ENCODE measurements at regions not wholly inside any gene's neighbourhood (a gene's known extent, or its start where the extent isn't known, plus 50 kb on each side); places are given as distances from the start of the nearest gene placed in this dataset.

DNA sequence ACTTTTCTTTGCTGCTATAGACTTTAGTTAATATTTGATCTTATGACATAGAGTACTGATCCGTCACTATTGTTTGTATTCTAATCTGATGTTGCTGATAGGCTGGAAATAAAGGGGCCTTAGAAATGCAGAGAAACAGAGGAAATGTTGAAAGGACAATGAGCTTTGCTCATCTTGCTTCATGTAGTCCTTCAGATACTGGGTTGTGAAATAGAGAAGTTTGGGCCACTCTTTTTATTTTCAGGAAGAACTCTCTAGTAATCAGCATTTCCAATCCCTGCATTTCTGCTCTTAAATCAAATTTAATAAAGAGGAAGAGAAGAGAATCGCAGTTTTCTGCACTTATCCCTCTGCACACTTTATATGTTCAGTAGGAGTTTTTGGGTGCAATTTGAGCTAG lies 192.8 kb upstream of the THBS1 start:
- no peak for DNase-seq
- Histone ChIP-seq H3K9me2 (ENCODE audit: insufficient read depth) (no peaks in the 10 kb centered on the region), H3K4me3 (no peak overlapping the region), H3K36me3 (ENCODE audit: low read depth) (no peaks in the 10 kb centered on the region), H3K9me3 (ENCODE audit: low read depth) (no peaks in the 10 kb centered on the region), H3K4me1 (ENCODE audit: insufficient read depth) (no peaks in the 10 kb centered on the region), H2AFZ (no peak overlapping the region; the same call in 1 of the 2 replicates), H3K27ac (no peak overlapping the region), H4K20me1 (ENCODE audit: insufficient read depth) (no peaks in the 10 kb centered on the region), H3K9ac (no peak overlapping the region), H3K27me3 (replicated peaks; ENCODE audit: insufficient read depth) (no peaks in the 10 kb centered on the region), H3K4me2 (ENCODE audit: unreplicated experiment) (no peak overlapping the region), H3F3A (ENCODE audit: insufficient read depth) (0 out of 2 replicates have a peak, but pooled peaks cover 8% of the 10 kb centered on the region), H3K79me2 (ENCODE audit: insufficient read depth) (no peaks in the 10 kb centered on the region)
- 80 to 87% methylated on average over 2 of the region's 2 CpGs for WGBS, 2 experiments (ENCODE audit: low coverage in 1 of 2, low lambda C conversion rate in 2 of 2, missing lambda C conversion rate in 2 of 2)
- TF ChIP-seq EZH2 (IDR thresholded peaks at IDR 0.05; ENCODE audit: insufficient read depth, poor library complexity, severe bottlenecking) (no peak), EZH2phosphoT487 (IDR thresholded peaks at IDR 0.05; ENCODE audit: insufficient read depth, low read depth) (no peak)
- in situ Hi-C loops (cut with MboI): no loop called here

DNA sequence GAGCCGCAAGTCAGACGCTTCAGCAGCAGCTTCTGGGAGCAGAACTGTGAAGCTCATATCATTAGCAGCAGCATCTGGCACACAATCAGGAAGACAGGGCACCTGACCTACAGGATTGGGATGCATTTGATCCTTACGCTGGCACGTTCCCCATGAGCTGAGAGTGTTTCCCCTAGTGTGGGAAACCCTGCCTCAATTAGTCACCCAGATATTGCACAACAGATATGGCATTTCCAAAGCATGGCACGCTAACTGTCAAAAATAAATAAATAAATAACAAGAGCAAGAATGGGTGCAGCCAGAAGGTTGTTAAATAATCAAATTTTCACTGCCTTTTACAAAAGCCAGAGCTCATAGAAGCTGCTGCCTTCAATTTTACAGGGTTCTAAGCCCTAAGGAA lies 189.6 kb upstream of the THBS1 start:
- Histone ChIP-seq H3F3A (ENCODE audit: insufficient read depth) (peaks cover 8% of the 10 kb centered on the region; the same call in 1 of the 2 replicates), H3K9me3 (ENCODE audit: low read depth) (no peaks in the 10 kb centered on the region), H3K4me3 (no peak overlapping the region), H3K9me2 (ENCODE audit: insufficient read depth) (no peaks in the 10 kb centered on the region), H3K4me1 (ENCODE audit: insufficient read depth) (no peaks in the 10 kb centered on the region), H3K36me3 (ENCODE audit: low read depth) (no peaks in the 10 kb centered on the region), H3K4me2 (ENCODE audit: unreplicated experiment) (no peak overlapping the region), H3K9ac (no peak overlapping the region), H2AFZ (no peak overlapping the region), H3K27me3 (replicated peaks; ENCODE audit: insufficient read depth) (no peaks in the 10 kb centered on the region), H4K20me1 (ENCODE audit: insufficient read depth) (no peaks in the 10 kb centered on the region), H3K27ac (no peak overlapping the region), H3K79me2 (ENCODE audit: insufficient read depth) (no peaks in the 10 kb centered on the region)
- in situ Hi-C loops (cut with MboI): no loop called here
- DNase-seq: peak; percentile 35
- WGBS, 2 experiments (ENCODE audit: low coverage in 1 of 2, low lambda C conversion rate in 2 of 2, missing lambda C conversion rate in 2 of 2): 79 to 81% methylated on average over 5 of the region's 5 CpGs
- no peak for TF ChIP-seq EZH2 (IDR thresholded peaks at IDR 0.05; ENCODE audit: insufficient read depth, poor library complexity, severe bottlenecking)
- no peak for TF ChIP-seq EZH2phosphoT487 (IDR thresholded peaks at IDR 0.05; ENCODE audit: insufficient read depth, low read depth)

DNA sequence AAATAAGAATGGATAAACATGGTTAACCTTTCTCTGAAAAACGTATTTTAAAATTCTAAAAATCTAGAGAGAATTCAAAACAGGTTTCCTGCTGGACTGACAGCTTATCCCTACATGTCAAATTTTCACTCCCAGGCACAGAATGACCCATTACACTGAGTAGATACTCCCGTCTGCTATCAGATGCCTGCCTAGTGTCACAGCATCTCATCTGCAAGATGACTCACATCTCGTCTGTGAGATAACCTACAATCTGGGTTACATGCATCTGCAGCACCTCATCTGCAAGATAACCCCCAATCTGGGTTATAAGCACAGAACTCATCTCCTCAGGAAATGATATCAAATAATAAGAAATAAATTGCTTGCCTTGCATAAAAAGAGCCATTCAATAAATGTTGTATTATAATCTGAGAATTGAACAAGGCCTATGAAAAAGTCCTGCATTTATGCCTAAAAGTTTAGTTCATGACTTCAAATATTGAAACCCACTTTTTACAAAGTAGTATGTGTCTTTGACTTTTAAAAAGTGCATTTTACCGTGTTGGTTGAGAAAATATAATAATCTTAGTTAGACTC lies 188.3 kb upstream of the THBS1 start:
- Histone ChIP-seq H3F3A (ENCODE audit: insufficient read depth) (peaks cover 6% of the 10 kb centered on the region; the same call in 1 of the 2 replicates), H4K20me1 (ENCODE audit: insufficient read depth) (no peaks in the 10 kb centered on the region), H3K9me3 (ENCODE audit: low read depth) (no peaks in the 10 kb centered on the region), H3K9ac (no peak overlapping the region), H3K79me2 (ENCODE audit: insufficient read depth) (no peaks in the 10 kb centered on the region), H3K27ac (no peak overlapping the region), H3K4me1 (ENCODE audit: insufficient read depth) (no peaks in the 10 kb centered on the region), H3K4me3 (no peak overlapping the region), H3K27me3 (replicated peaks; ENCODE audit: insufficient read depth) (no peaks in the 10 kb centered on the region), H3K36me3 (ENCODE audit: low read depth) (no peaks in the 10 kb centered on the region), H3K4me2 (ENCODE audit: unreplicated experiment) (no peak overlapping the region), H3K9me2 (ENCODE audit: insufficient read depth) (no peaks in the 10 kb centered on the region), H2AFZ (no peak overlapping the region)
- in situ Hi-C loops (cut with MboI): no loop called here
- TF ChIP-seq EZH2phosphoT487 (IDR thresholded peaks at IDR 0.05; ENCODE audit: insufficient read depth, low read depth) (no peak), EZH2 (IDR thresholded peaks at IDR 0.05; ENCODE audit: insufficient read depth, poor library complexity, severe bottlenecking) (no peak)
- DNase-seq: no peak
- 60 to 62% methylated on average over 4 of the region's 4 CpGs for WGBS, 2 experiments (ENCODE audit: low coverage in 1 of 2, low lambda C conversion rate in 2 of 2, missing lambda C conversion rate in 2 of 2)

DNA sequence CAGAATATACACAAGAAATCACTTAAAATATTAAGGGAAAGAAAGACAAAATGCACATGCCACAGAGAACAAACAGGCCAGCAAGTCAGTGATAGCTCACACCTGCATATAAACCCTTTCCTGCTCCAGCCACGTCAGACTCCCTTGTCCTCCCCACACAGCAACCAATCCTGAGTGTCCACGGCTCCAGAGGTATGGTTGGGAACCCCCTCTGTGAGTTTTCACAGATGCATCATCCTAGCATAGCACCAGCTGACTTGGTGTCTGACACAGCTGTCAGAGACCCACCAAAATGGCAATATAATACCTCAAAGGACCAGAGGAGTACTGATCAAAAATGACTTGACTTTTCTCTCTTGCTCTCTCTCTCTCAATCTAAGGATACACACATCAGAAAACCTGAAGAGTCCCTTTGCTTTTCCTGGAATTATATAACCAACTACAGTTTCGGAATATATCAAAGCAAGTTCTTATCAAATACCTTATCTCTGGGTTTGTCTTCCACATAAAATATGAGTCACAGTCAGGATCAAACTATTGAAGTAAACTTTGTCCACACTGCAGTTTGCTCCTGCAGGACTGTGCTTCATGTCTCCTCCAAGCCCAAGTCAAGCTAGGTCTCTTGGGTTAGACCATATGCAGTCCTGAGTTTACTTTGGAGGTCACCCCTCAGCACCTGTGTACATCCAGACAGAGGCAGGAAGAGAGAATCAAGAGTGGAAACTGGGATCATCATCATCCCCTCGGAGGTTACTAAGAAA lies 187.1 kb upstream of the THBS1 start:
- Histone ChIP-seq H3K36me3 (ENCODE audit: low read depth) (no peaks in the 10 kb centered on the region), H2AFZ (no peak overlapping the region), H3K4me2 (ENCODE audit: unreplicated experiment) (no peak overlapping the region), H3K9me2 (ENCODE audit: insufficient read depth) (no peaks in the 10 kb centered on the region), H3K4me3 (no peak overlapping the region), H3F3A (ENCODE audit: insufficient read depth) (no peaks in the 10 kb centered on the region; the same call in 1 of the 2 replicates), H3K9me3 (ENCODE audit: low read depth) (no peaks in the 10 kb centered on the region), H3K27ac (no peak overlapping the region), H3K79me2 (ENCODE audit: insufficient read depth) (no peaks in the 10 kb centered on the region), H3K27me3 (replicated peaks; ENCODE audit: insufficient read depth) (no peaks in the 10 kb centered on the region), H3K9ac (no peak overlapping the region), H3K4me1 (ENCODE audit: insufficient read depth) (no peaks in the 10 kb centered on the region), H4K20me1 (ENCODE audit: insufficient read depth) (no peaks in the 10 kb centered on the region)
- 89 to 94% methylated on average over 4 of the region's 4 CpGs for WGBS, 2 experiments (ENCODE audit: low coverage in 1 of 2, low lambda C conversion rate in 2 of 2, missing lambda C conversion rate in 2 of 2)
- DNase-seq: no peak
- TF ChIP-seq EZH2phosphoT487 (IDR thresholded peaks at IDR 0.05; ENCODE audit: insufficient read depth, low read depth) (no peak), EZH2 (IDR thresholded peaks at IDR 0.05; ENCODE audit: insufficient read depth, poor library complexity, severe bottlenecking) (no peak)
- in situ Hi-C loops (cut with MboI): no loop called here
